ENCODE measurements at regions not wholly inside any gene's neighbourhood (a gene's known extent, or its start where the extent isn't known, plus 50 kb on each side); places are given as distances from the start of the nearest gene placed in this dataset.

- ATAC-seq (ENCODE audit: low FRiP score) (no peak), DNase-seq (ENCODE audit: low spot score) (no peak)
Measured at GRCh38 chr6:142659661-142660060, 285.3 kb downstream of the HIVEP2 start.

GRCh38 chr6:142665393-142665792, 279.6 kb downstream of the HIVEP2 start:
- no peak for ATAC-seq (ENCODE audit: low FRiP score)
- TF ChIP-seq, protein P1, sequence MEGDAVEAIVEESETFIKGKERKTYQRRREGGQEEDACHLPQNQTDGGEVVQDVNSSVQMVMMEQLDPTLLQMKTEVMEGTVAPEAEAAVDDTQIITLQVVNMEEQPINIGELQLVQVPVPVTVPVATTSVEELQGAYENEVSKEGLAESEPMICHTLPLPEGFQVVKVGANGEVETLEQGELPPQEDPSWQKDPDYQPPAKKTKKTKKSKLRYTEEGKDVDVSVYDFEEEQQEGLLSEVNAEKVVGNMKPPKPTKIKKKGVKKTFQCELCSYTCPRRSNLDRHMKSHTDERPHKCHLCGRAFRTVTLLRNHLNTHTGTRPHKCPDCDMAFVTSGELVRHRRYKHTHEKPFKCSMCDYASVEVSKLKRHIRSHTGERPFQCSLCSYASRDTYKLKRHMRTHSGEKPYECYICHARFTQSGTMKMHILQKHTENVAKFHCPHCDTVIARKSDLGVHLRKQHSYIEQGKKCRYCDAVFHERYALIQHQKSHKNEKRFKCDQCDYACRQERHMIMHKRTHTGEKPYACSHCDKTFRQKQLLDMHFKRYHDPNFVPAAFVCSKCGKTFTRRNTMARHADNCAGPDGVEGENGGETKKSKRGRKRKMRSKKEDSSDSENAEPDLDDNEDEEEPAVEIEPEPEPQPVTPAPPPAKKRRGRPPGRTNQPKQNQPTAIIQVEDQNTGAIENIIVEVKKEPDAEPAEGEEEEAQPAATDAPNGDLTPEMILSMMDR (IDR thresholded peaks at IDR 0.05) = no peak
- no peak for DNase-seq (ENCODE audit: low spot score)

More at GRCh38 chr6:142659661-142660060, 285.3 kb downstream of the HIVEP2 start:
- TF ChIP-seq, protein P1 (IDR thresholded peaks at IDR 0.05) = no peak

- DNase-seq (ENCODE audit: low spot score) (no peak), ATAC-seq (ENCODE audit: low FRiP score) (no peak)
- TF ChIP-seq, protein P1 (IDR thresholded peaks at IDR 0.05) = no peak
Measured at GRCh38 chr6:142666599-142667185, 278.3 kb downstream of the HIVEP2 start.

DNA sequence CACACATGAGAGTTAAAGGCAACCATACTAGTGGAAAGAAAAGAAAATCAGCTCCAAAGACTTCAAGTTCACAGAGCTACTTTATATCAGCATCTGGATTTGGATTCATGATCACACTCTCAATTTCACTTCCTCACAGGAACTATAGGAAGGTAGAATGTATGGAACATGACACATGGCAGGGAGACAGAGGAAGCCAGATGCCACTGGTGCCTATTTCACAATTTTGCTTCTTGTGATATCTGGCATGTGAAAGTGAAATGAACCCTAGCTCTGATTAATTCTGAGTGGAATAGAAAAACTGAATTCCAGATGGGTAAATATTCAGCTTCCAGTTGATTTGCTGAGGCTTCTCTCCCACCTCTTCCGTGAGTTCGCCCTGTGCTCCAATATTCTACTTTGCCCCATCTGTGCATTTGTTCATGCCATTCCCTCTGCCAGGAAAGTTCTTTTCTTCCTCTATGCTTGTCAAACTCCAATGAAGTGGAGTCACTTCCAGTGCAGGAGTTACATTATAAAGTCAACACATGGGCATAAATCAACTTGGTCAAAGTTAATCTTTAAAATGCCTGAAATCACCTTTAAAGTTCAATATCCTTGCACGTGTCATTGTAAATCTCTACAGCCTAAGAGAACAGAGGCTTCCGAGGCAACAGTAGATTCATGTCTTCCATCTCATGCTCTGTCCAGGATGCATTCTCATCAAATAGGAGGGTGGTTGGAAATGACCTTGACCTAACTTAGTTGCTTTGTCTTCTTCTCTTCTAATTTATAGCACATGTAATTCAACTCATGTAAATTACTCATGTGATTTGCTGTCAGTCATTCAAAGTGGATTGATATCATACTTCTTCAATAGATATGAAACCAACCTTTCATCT, 275.3 kb downstream of the HIVEP2 start:
- DNase-seq (ENCODE audit: low spot score) = no peak
- no peak for ATAC-seq (ENCODE audit: low FRiP score)
- TF ChIP-seq, protein P1 (IDR thresholded peaks at IDR 0.05) = no peak

GRCh38 chr6:142671791-142672190, 273.2 kb downstream of the HIVEP2 start:
- TF ChIP-seq, protein P1 (IDR thresholded peaks at IDR 0.05) = no peak
- ATAC-seq (ENCODE audit: low FRiP score) (no peak), DNase-seq (ENCODE audit: low spot score) (no peak)

DNA sequence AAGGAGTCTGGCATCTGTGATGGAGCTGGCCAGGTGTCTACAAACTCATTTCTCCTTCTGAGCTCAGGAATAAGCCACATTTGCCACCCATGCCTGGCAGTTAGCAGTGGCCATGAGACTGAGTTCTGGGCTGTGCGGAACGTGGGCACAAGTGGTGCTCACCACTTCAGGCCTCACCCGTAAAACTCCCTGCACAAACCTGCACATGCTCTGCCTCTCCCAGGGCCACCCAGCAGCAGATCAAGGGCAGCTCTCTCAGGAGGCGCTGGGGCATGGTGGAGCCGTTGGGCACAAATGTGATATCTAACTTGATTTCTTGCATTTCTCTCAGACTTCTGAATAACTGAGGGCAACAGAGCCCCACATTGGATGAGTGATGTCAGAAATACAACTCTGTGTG, 269.5 kb downstream of the HIVEP2 start:
- ATAC-seq (ENCODE audit: low FRiP score) (no peak), DNase-seq (ENCODE audit: low spot score) (no peak)
- TF ChIP-seq, protein P1 (IDR thresholded peaks at IDR 0.05) = no peak

Data from omental fat pad (tissue), 3 donors.